ENCODE measurements at regions not wholly inside any gene's neighbourhood (a gene's known extent, or its start where the extent isn't known, plus 50 kb on each side); places are given as distances from the start of the nearest gene placed in this dataset.

- WGBS, 2 experiments (ENCODE audit: extremely low coverage in 2 of 2, insufficient read length in 1 of 2) = no CpG with 5 or more reads among the region's 2 CpGs
- no peak overlapping the region for H4K91ac ChIP-seq (ENCODE audit: insufficient read depth, low read depth, low read length)
- H2AK9ac ChIP-seq (replicated peaks; ENCODE audit: low read depth, low read length, poor library complexity) = no peak overlapping the region
- H3K4me1 ChIP-seq (ENCODE audit: control insufficient read depth, insufficient read depth, low read length) = no peaks in the 10 kb centered on the region
- no peak overlapping the region for H2BK120ac ChIP-seq (ENCODE audit: low read depth, low read length)
- no peaks in the 10 kb centered on the region for H3K27me3 ChIP-seq (ENCODE audit: control insufficient read depth, insufficient read depth, low read length)
- no peak overlapping the region for H2BK15ac ChIP-seq (ENCODE audit: low read depth, low read length)
- H3K14ac ChIP-seq (replicated peaks; ENCODE audit: low read depth, low read length) = no peak overlapping the region
- no peak overlapping the region for H3K18ac ChIP-seq (ENCODE audit: low read depth, low read length)
- no peaks in the 10 kb centered on the region for H4K20me1 ChIP-seq (ENCODE audit: insufficient read depth, low read length)
- H4K5ac ChIP-seq (ENCODE audit: low read depth, low read length) = no peak overlapping the region
- no peak for TF ChIP-seq FOS (IDR thresholded peaks at IDR 0.05; ENCODE audit: low read depth, low read length)
- H3K9me3 ChIP-seq (ENCODE audit: control insufficient read depth, insufficient read depth, low read length) = no peaks in the 10 kb centered on the region
- H2BK5ac ChIP-seq (ENCODE audit: low read depth, low read length, poor library complexity, severe bottlenecking) = no peak overlapping the region
- H2AFZ ChIP-seq (replicated peaks; ENCODE audit: low read length, poor library complexity) = no peak overlapping the region
- no peaks in the 10 kb centered on the region for H3K79me1 ChIP-seq (ENCODE audit: low read depth in 1 of 2, low read length in 2 of 2)
- DNase-seq (no peak), ATAC-seq (ENCODE audit: low read depth) (no peak)
- in situ Hi-C loops (cut with MboI; ENCODE audit: low sequenced_read_pairs) (no loop called here), intact Hi-C loops (cut with micrococcal nuclease) (no loop called here), dilution Hi-C loops (cut with HindIII; ENCODE audit: low sequenced_read_pairs, unreplicated experiment) (no loop called here)
- no peaks in the 10 kb centered on the region for H3K36me3 ChIP-seq (ENCODE audit: control insufficient read depth, insufficient read depth, low read length)
- H3K56ac ChIP-seq (ENCODE audit: extremely low read depth, insufficient read depth, low read length) = no peak overlapping the region
- no peaks in the 10 kb centered on the region for H3K9me1 ChIP-seq (ENCODE audit: insufficient read depth, low read length)
- H2BK20ac ChIP-seq (ENCODE audit: low read depth, low read length) = no peak overlapping the region
- H3K4ac ChIP-seq (ENCODE audit: low read depth, low read length) = no peak overlapping the region
- no peak overlapping the region for H4K8ac ChIP-seq (ENCODE audit: low read depth in 2 of 2, low read length in 2 of 2)
- H3K9ac ChIP-seq (ENCODE audit: low read depth, low read length) = no peak overlapping the region
- BruUV-seq (replicated peaks) = no TSS peak
- ChIA-PET CTCF (no interaction called here), POLR2A (ENCODE audit: unreplicated experiment) (no interaction called here)
- no peak overlapping the region for H3K4me3 ChIP-seq (ENCODE audit: insufficient read depth, low read depth, low read length)
- H2AK5ac ChIP-seq (ENCODE audit: low read depth, low read length) = no peak overlapping the region
- no peak overlapping the region for H3K23ac ChIP-seq (ENCODE audit: low read depth, low read length)
- H3K27ac ChIP-seq (ENCODE audit: insufficient read depth, low read length) = no peak overlapping the region
- no peak overlapping the region for H3K4me2 ChIP-seq (ENCODE audit: low read depth, low read length)
Observed at GRCh38 chr17:34045990-34046389, 209.1 kb upstream of the CCL2 start.

Data from IMR-90 (cell line).